NT2/D1 (cell line): ENCODE measurements at regions not wholly inside any gene's neighbourhood (a gene's known extent, or its start where the extent isn't known, plus 50 kb on each side); places are given as distances from the start of the nearest gene placed in this dataset.

Source experiments
- SUZ12 ChIP-seq: IDR thresholded peaks from 2 replicates; pipeline ENCODE4 v1.6.1; 2011; ENCODE audit not compliant: insufficient read length, insufficient read depth; ENCODE audit errors: extremely low read depth
- YY1 ChIP-seq: IDR thresholded peaks from 2 replicates; pipeline ENCODE4 v1.6.1; 2011; ENCODE audit not compliant: insufficient read length, insufficient read depth

DNA sequence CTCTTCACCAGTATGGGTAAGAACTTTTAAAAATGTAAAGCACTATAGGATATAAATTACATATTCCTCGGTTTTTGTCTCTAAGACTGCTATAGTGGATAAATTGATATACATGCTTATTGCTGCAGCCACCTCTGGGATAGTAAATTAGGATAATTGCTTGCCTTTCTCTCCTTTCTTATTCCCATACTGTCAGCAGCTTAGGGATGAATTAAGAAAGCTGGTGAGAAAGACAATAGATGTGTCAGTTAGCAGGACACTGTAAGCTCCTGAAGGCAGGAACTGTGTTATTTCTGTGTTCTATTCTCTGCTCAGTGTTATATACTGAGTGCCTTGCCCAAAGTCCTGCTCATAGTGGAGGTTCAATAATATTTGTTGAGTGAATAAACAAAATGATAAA is 828.6 kb upstream of the ACVR2A start:
- TF ChIP-seq YY1 (no peak), SUZ12 (no peak)
